ENCODE measurements at regions not wholly inside any gene's neighbourhood (a gene's known extent, or its start where the extent isn't known, plus 50 kb on each side); places are given as distances from the start of the nearest gene placed in this dataset.

DNA sequence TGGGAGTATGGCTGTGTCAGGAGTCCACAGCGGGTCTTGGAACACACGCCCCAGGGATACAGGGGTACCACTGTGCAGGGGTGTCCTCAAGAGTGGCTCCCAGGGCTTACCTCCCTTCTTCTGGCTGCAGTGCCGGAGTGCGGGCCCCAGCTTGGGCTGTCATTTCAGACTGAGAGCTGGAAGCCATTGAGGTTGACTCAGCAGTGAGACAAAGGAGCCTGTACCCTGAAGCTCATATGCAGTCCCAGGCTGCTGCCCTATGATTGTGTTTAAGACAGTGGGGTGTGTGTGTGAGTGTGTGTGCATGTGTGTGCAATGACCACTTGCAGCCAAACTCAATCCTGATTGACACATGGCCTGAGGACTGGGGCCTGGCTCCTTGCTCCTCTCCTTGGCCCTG, 167.7 kb upstream of the AFDN start:
- DNase-seq (ENCODE audit: low read depth, low spot score) (no peak), FAIRE-seq (no peak)
- Histone ChIP-seq H3K79me2 (ENCODE audit: control insufficient read depth, insufficient read depth, low read length) (no peaks in the 10 kb centered on the region), H4K20me1 (replicated peaks; ENCODE audit: control insufficient read depth, extremely low read depth, insufficient read depth, low read length) (no peaks in the 10 kb centered on the region), H3K4me3 (replicated peaks in 1 of 3; ENCODE audit: insufficient read depth in 1 of 3, low read depth in 1 of 3, low read length in 3 of 3) (no peak overlapping the region), H3K4me2 (ENCODE audit: insufficient read depth, low read length) (no peak overlapping the region), H3K4me1 (ENCODE audit: control insufficient read depth, extremely low read depth, insufficient read depth, low read length) (no peaks in the 10 kb centered on the region), H3K36me3 (ENCODE audit: control insufficient read depth in 2 of 2, extremely low read depth in 1 of 2, insufficient read depth in 2 of 2, low read length in 2 of 2) (no peaks in the 10 kb centered on the region), H3K9me1 (replicated peaks; ENCODE audit: control insufficient read depth, extremely low read depth, insufficient read depth, low read length) (no peaks in the 10 kb centered on the region), H3K9ac (replicated peaks; ENCODE audit: extremely low read depth, insufficient read depth, low read length) (no peak overlapping the region), H3K9me3 (replicated peaks; ENCODE audit: control insufficient read depth, insufficient read depth, low read length) (no peaks in the 10 kb centered on the region), H3K27ac (ENCODE audit: insufficient read depth, low read depth, low read length) (no peak overlapping the region), H2AFZ (ENCODE audit: low read depth, low read length) (no peak overlapping the region), H3K27me3 (ENCODE audit: control insufficient read depth in 2 of 2, insufficient read depth in 2 of 2, low read length in 2 of 2) (peaks cover 0 to 1% of the 10 kb centered on the region in 2 experiments)
- POLR2A ChIA-PET: no interaction called here
- CTCF ChIA-PET: interaction anchor here (0.7 kb wide), 1 partner anchor 85 kb away, joined by 3 read pairs; no protein-coding TSS in a partner anchor
- TF ChIP-seq JUN (IDR thresholded peaks at IDR 0.05; ENCODE audit: borderline replicate concordance, insufficient read depth, insufficient read length, low read depth) (no peak), POLR2AphosphoS5 (IDR thresholded peaks at IDR 0.05; ENCODE audit: insufficient read depth, low read depth, low read length) (no peak), POLR2A (IDR thresholded peaks at IDR 0.05; ENCODE audit: low read depth, low read length) (no peak), GATA2 (IDR thresholded peaks at IDR 0.05; ENCODE audit: insufficient read depth, insufficient read length, low read depth, low read length) (no peak), EZH2 (IDR thresholded peaks at IDR 0.05; ENCODE audit: borderline replicate concordance, low read depth, low read length, severe bottlenecking) (no peak), FOS (IDR thresholded peaks at IDR 0.05; ENCODE audit: borderline replicate concordance, insufficient read depth, low read length) (no peak), MYC (IDR thresholded peaks at IDR 0.05; ENCODE audit: low read depth, low read length) (no peak)
- TF ChIP-seq, protein P1, sequence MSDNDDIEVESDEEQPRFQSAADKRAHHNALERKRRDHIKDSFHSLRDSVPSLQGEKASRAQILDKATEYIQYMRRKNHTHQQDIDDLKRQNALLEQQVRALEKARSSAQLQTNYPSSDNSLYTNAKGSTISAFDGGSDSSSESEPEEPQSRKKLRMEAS (IDR thresholded peaks at IDR 0.05; ENCODE audit: insufficient read depth, insufficient read length): no peak
- TF ChIP-seq, protein P2, sequence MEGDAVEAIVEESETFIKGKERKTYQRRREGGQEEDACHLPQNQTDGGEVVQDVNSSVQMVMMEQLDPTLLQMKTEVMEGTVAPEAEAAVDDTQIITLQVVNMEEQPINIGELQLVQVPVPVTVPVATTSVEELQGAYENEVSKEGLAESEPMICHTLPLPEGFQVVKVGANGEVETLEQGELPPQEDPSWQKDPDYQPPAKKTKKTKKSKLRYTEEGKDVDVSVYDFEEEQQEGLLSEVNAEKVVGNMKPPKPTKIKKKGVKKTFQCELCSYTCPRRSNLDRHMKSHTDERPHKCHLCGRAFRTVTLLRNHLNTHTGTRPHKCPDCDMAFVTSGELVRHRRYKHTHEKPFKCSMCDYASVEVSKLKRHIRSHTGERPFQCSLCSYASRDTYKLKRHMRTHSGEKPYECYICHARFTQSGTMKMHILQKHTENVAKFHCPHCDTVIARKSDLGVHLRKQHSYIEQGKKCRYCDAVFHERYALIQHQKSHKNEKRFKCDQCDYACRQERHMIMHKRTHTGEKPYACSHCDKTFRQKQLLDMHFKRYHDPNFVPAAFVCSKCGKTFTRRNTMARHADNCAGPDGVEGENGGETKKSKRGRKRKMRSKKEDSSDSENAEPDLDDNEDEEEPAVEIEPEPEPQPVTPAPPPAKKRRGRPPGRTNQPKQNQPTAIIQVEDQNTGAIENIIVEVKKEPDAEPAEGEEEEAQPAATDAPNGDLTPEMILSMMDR (IDR thresholded peaks at IDR 0.05; ENCODE audit: extremely low read depth in 1 of 2, insufficient read depth in 1 of 2, low read depth in 1 of 2, low read length in 2 of 2): no peak
- intact Hi-C loops (cut with micrococcal nuclease) (no loop called here), dilution Hi-C loops (cut with MboI; ENCODE audit: extremely low pct_ligation_motif_present, low sequenced_read_pairs) (no loop called here)
- no TSS peak for BruUV-seq (replicated peaks)

Measured in endothelial cell of umbilical vein (primary cell).